ENCODE measurements at regions not wholly inside any gene's neighbourhood (a gene's known extent, or its start where the extent isn't known, plus 50 kb on each side); places are given as distances from the start of the nearest gene placed in this dataset.

- TF ChIP-seq CTCF (IDR thresholded peaks at IDR 0.05; ENCODE audit: low read depth, low read length) (no peak), EZH2phosphoT487 (IDR thresholded peaks at IDR 0.05; ENCODE audit: low read depth) (no peak)
These were observed 164.3 kb downstream of the NTMT2 start for GRCh38 chr1:170310014-170310405.

Measured in OCI-LY3 (cell line).